ENCODE measurements at regions not wholly inside any gene's neighbourhood (a gene's known extent, or its start where the extent isn't known, plus 50 kb on each side); places are given as distances from the start of the nearest gene placed in this dataset.
"Not testable (repeated sequence)": the region's sequence is repeated elsewhere in the genome, so short reads cannot be mapped to it uniquely, and the experiment has no call there.

GRCh38 chr2:89537862-89538261, 846.4 kb downstream of the RPIA start:
- DNase-seq (ENCODE audit: low spot score) = peak; percentile 51
- intact Hi-C loops (cut with DNase I) = not testable (repeated sequence)

- DNase-seq (ENCODE audit: low spot score) = peak; percentile 51
- intact Hi-C loops (cut with DNase I) = not testable (repeated sequence)
Measured at GRCh38 chr2:89544110-89544509, 852.6 kb downstream of the RPIA start.

GRCh38 chr2:89579154-89579553, 887.7 kb downstream of the RPIA start:
- intact Hi-C loops (cut with DNase I); DNase-seq (ENCODE audit: low spot score): not testable (repeated sequence)

- peak; percentile 71 for DNase-seq (ENCODE audit: low spot score)
- intact Hi-C loops (cut with DNase I) = not testable (repeated sequence)
Measured at GRCh38 chr2:89582816-89583215, 891.3 kb downstream of the RPIA start.

GRCh38 chr2:89584046-89584445, 892.6 kb downstream of the RPIA start:
- peak; percentile 73 for DNase-seq (ENCODE audit: low spot score)
- intact Hi-C loops (cut with DNase I) = not testable (repeated sequence)

GRCh38 chr2:89584868-89585557, 893.5 kb downstream of the RPIA start:
- DNase-seq (ENCODE audit: low spot score); intact Hi-C loops (cut with DNase I): not testable (repeated sequence)

- peak; percentile 79 for DNase-seq (ENCODE audit: low spot score)
- intact Hi-C loops (cut with DNase I) = not testable (repeated sequence)
Measured at GRCh38 chr2:89585558-89585920, 894.1 kb downstream of the RPIA start.

GRCh38 chr2:89599843-89600242, 908.4 kb downstream of the RPIA start:
- DNase-seq (ENCODE audit: low spot score); intact Hi-C loops (cut with DNase I): not testable (repeated sequence)

- intact Hi-C loops (cut with DNase I) = not testable (repeated sequence)
Measured at GRCh38 chr2:89606514-89606913, 915.0 kb downstream of the RPIA start.

GRCh38 chr2:89610207-89610926, 918.9 kb downstream of the RPIA start:
- not testable (repeated sequence) for DNase-seq (ENCODE audit: low spot score)

More at GRCh38 chr2:89606514-89606913, 915.0 kb downstream of the RPIA start:
- DNase-seq (ENCODE audit: low spot score) = not testable (repeated sequence)

GRCh38 chr2:89610927-89611515, 919.5 kb downstream of the RPIA start:
- intact Hi-C loops (cut with DNase I); DNase-seq (ENCODE audit: low spot score): not testable (repeated sequence)

More at GRCh38 chr2:89610207-89610926, 918.9 kb downstream of the RPIA start:
- intact Hi-C loops (cut with DNase I) = not testable (repeated sequence)

- DNase-seq (ENCODE audit: low spot score); intact Hi-C loops (cut with DNase I): not testable (repeated sequence)
Measured at GRCh38 chr2:89611710-89612109, 920.2 kb downstream of the RPIA start.

- DNase-seq (ENCODE audit: low spot score); intact Hi-C loops (cut with DNase I): not testable (repeated sequence)
Measured at GRCh38 chr2:89649268-89649667, 957.8 kb downstream of the RPIA start.

- DNase-seq (ENCODE audit: low spot score); intact Hi-C loops (cut with DNase I): not testable (repeated sequence)
Measured at GRCh38 chr2:89679254-89679653, 987.8 kb downstream of the RPIA start.

Measured in cardiac septum (tissue), 1 donor.